Calu3 (cell line): ENCODE measurements at regions not wholly inside any gene's neighbourhood (a gene's known extent, or its start where the extent isn't known, plus 50 kb on each side); places are given as distances from the start of the nearest gene placed in this dataset.

Source experiments
- BruUV-seq: library from RNA; stranded (reverse); fragments of 400-500 nt; replicated peaks from 2 replicates; lab custom pipeline; 2021; lab: Mats Ljungman, UMichigan
- CTCF ChIA-PET: fragments of 300-600 bp; sonication (Branson Sonifier 250); formaldehyde crosslinking; loops from one replicate; lab custom pipeline; 2022; ENCODE audit warnings: antibody characterized with exemption; lab: Charles Lee
- DNase-seq: peaks from one replicate; pipeline ENCODE4 v3.0.0; 2022
- H3K27ac Mint-ChIP-seq: one replicate; pipeline ENCODE4 v1.8.0; 2022; ENCODE audit warnings: mixed read lengths; ENCODE audit not compliant: unreplicated experiment
- H3K27me3 Mint-ChIP-seq: one replicate; pipeline ENCODE4 v1.8.0; 2022; ENCODE audit warnings: mixed read lengths; ENCODE audit not compliant: unreplicated experiment
- H3K36me3 Mint-ChIP-seq: one replicate; pipeline ENCODE4 v1.8.0; 2022; ENCODE audit warnings: mild to moderate bottlenecking, moderate library complexity, mixed read lengths; ENCODE audit not compliant: insufficient read depth, unreplicated experiment
- H3K4me1 Mint-ChIP-seq: one replicate; pipeline ENCODE4 v1.8.0; 2022; ENCODE audit warnings: mild to moderate bottlenecking, low read depth, mixed read lengths; ENCODE audit not compliant: unreplicated experiment
- H3K4me3 Mint-ChIP-seq: one replicate; pipeline ENCODE4 v1.8.0; 2022; ENCODE audit warnings: mild to moderate bottlenecking, low read depth, moderate library complexity, mixed read lengths; ENCODE audit not compliant: unreplicated experiment
- H3K9me3 Mint-ChIP-seq: one replicate; pipeline ENCODE4 v1.8.0; 2022; ENCODE audit warnings: low read depth, mixed read lengths; ENCODE audit not compliant: unreplicated experiment
- CTCF ChIP-seq: fragments of 200-600 bp; IDR thresholded peaks from one replicate; pipeline ENCODE4 v1.8.0; 2022; ENCODE audit warnings: antibody characterized with exemption; ENCODE audit not compliant: unreplicated experiment
- intact Hi-C: fragments of 100-400 bp; cut with micrococcal nuclease; formaldehyde crosslinking; loops from one replicate; pipeline ENCODE4 v1.10.0; 2022; ENCODE audit not compliant: unreplicated experiment

GRCh38 chr16:89040391-89040790 lies 53.3 kb upstream of the ACSF3 start:
- DNase-seq = no peak
- H3K4me1 Mint-ChIP-seq = no peaks in the 10 kb centered on the region
- intact Hi-C loops = no loop called here
- H3K27me3 Mint-ChIP-seq = peaks cover 90% of the 10 kb centered on the region
- H3K4me3 Mint-ChIP-seq = no peak overlapping the region
- TF ChIP-seq CTCF = no peak
- H3K27ac Mint-ChIP-seq = no peak overlapping the region
- no TSS peak for BruUV-seq
- no peaks in the 10 kb centered on the region for H3K9me3 Mint-ChIP-seq
- no peaks in the 10 kb centered on the region for H3K36me3 Mint-ChIP-seq
- CTCF ChIA-PET = no interaction called here

- CTCF ChIA-PET = no interaction called here
- Mint-ChIP-seq H3K9me3 (peaks cover 2% of the 10 kb centered on the region), H3K4me1 (no peaks in the 10 kb centered on the region), H3K4me3 (no peak overlapping the region), H3K36me3 (no peaks in the 10 kb centered on the region), H3K27ac (no peak overlapping the region), H3K27me3 (peaks cover 90% of the 10 kb centered on the region)
- TF ChIP-seq CTCF = no peak
- intact Hi-C loops = no loop called here
- BruUV-seq = no TSS peak
- DNase-seq = no peak
Observed at GRCh38 chr16:89040861-89041570, 52.6 kb upstream of the ACSF3 start.

- no peak overlapping the region for H3K4me3 Mint-ChIP-seq
- no TSS peak for BruUV-seq
- no peaks in the 10 kb centered on the region for H3K36me3 Mint-ChIP-seq
- intact Hi-C loops = no loop called here
- DNase-seq = no peak
- H3K27ac Mint-ChIP-seq = no peak overlapping the region
- TF ChIP-seq CTCF = no peak
- H3K27me3 Mint-ChIP-seq = peaks cover 90% of the 10 kb centered on the region
- no peaks in the 10 kb centered on the region for H3K4me1 Mint-ChIP-seq
- CTCF ChIA-PET = no interaction called here
- H3K9me3 Mint-ChIP-seq = peaks cover 3% of the 10 kb centered on the region
Observed at GRCh38 chr16:89041571-89042481, 51.8 kb upstream of the ACSF3 start.

- H3K36me3 Mint-ChIP-seq = no peaks in the 10 kb centered on the region
- no peak for TF ChIP-seq CTCF
- intact Hi-C loops = no loop called here
- peaks cover 90% of the 10 kb centered on the region for H3K27me3 Mint-ChIP-seq
- no TSS peak for BruUV-seq
- CTCF ChIA-PET = no interaction called here
- no peak overlapping the region for H3K4me3 Mint-ChIP-seq
- peaks cover 3% of the 10 kb centered on the region for H3K9me3 Mint-ChIP-seq
- DNase-seq = no peak
- no peaks in the 10 kb centered on the region for H3K4me1 Mint-ChIP-seq
- H3K27ac Mint-ChIP-seq = no peak overlapping the region
Observed at GRCh38 chr16:89042711-89043551, 50.7 kb upstream of the ACSF3 start.
